Liver (tissue), 8 donors: ENCODE measurements at regions not wholly inside any gene's neighbourhood (a gene's known extent, or its start where the extent isn't known, plus 50 kb on each side); places are given as distances from the start of the nearest gene placed in this dataset.

Experiments
- DNase-seq: peaks from one replicate; pipeline ENCODE4 v3.0.0-alpha.2; 2017; ENCODE audit warnings: low spot score
- H3K27ac ChIP-seq, 2 donors: one replicate each; pipeline ENCODE4 v1.7.0; 2013; ENCODE audit warnings: inconsistent platforms in 2 of 2, low read length in 2 of 2, control low read depth in 1 of 2, low read depth in 1 of 2, mild to moderate bottlenecking in 1 of 2
- H3K27me3 ChIP-seq, 4 donors: one replicate each; pipeline versions ENCODE4 v1.6.1 to v1.7.0; 2013; ENCODE audit warnings: low read length in 3 of 4, inconsistent platforms in 1 of 4, mild to moderate bottlenecking in 1 of 4, moderate library complexity in 1 of 4; ENCODE audit not compliant: control insufficient read depth in 4 of 4, insufficient read depth in 4 of 4
- H3K36me3 ChIP-seq, 4 donors: one replicate each; pipeline versions ENCODE4 v1.6.1 to v1.7.0; 2013; ENCODE audit warnings: low read length in 3 of 4, mild to moderate bottlenecking in 3 of 4, low read depth in 1 of 4, moderate library complexity in 1 of 4; ENCODE audit not compliant: control insufficient read depth in 4 of 4, insufficient read depth in 3 of 4
- H3K4me1 ChIP-seq, 4 donors: one replicate each; pipeline versions ENCODE4 v1.6.1 to v1.7.0; 2013; ENCODE audit warnings: low read length in 3 of 4, mild to moderate bottlenecking in 3 of 4, moderate library complexity in 1 of 4; ENCODE audit not compliant: control insufficient read depth in 4 of 4, insufficient read depth in 4 of 4
- H3K4me3 ChIP-seq, 3 donors: one replicate each; pipeline versions ENCODE4 v1.6.1 to v1.7.0; 2013; ENCODE audit warnings: low read length in 3 of 3, control low read depth in 1 of 3, low read depth in 1 of 3, mild to moderate bottlenecking in 1 of 3
- H3K9ac ChIP-seq, 2 donors: one replicate each; pipeline ENCODE4 v1.7.0; 2013; ENCODE audit warnings: low read length in 2 of 2, mild to moderate bottlenecking in 2 of 2, moderate library complexity in 2 of 2, control low read depth in 1 of 2, low read depth in 1 of 2
- H3K9me3 ChIP-seq, 4 donors: one replicate each; pipeline versions ENCODE4 v1.6.1 to v1.7.0; 2013; ENCODE audit warnings: low read length in 3 of 4; ENCODE audit not compliant: control insufficient read depth in 4 of 4
- ATF3 ChIP-seq: IDR thresholded peaks from 2 replicates; pipeline ENCODE4 v1.6.1; 2016; ENCODE audit warnings: antibody characterized with exemption
- EGR1 ChIP-seq, 2 donors: IDR thresholded peaks; 2 replicates each; pipeline ENCODE4 v1.6.1; 2016 to 2018; ENCODE audit warnings: antibody characterized with exemption in 2 of 2, low read depth in 2 of 2
- FOXA1 ChIP-seq: IDR thresholded peaks from 2 replicates; pipeline ENCODE4 v1.6.1; 2016; ENCODE audit warnings: antibody characterized with exemption
- FOXA2 ChIP-seq: IDR thresholded peaks from 2 replicates; pipeline ENCODE4 v1.6.1; 2016; ENCODE audit warnings: antibody characterized with exemption
- GABPA ChIP-seq, 2 donors: IDR thresholded peaks in 1 of 2; conservative IDR thresholded peaks in 1 of 2; 2 replicates each; pipeline ENCODE4 v1.6.1; 2016; ENCODE audit warnings: antibody characterized with exemption in 2 of 2, mild to moderate bottlenecking in 1 of 2, moderate library complexity in 1 of 2
- HNF4A ChIP-seq, 2 donors: conservative IDR thresholded peaks; 2 replicates each; pipeline ENCODE4 v1.6.1; 2016; ENCODE audit warnings: antibody characterized with exemption in 2 of 2, mild to moderate bottlenecking in 2 of 2
- HNF4G ChIP-seq: IDR thresholded peaks from 2 replicates; pipeline ENCODE4 v1.6.1; 2016; ENCODE audit warnings: antibody characterized with exemption
- JUND ChIP-seq, 2 donors: IDR thresholded peaks; 2 replicates each; pipeline ENCODE4 v1.6.1; 2016; ENCODE audit warnings: antibody characterized with exemption in 2 of 2
- NR2F2 ChIP-seq: IDR thresholded peaks from 2 replicates; pipeline ENCODE4 v1.6.1; 2016; ENCODE audit warnings: antibody characterized with exemption
- RAD21 ChIP-seq, 2 donors: IDR thresholded peaks; 2 replicates each; pipeline ENCODE4 v1.6.1; 2016; ENCODE audit warnings: antibody characterized with exemption in 2 of 2, mild to moderate bottlenecking in 2 of 2
- REST ChIP-seq: IDR thresholded peaks from 2 replicates; pipeline ENCODE4 v1.6.1; 2016; ENCODE audit warnings: antibody characterized with exemption, mild to moderate bottlenecking
- RXRA ChIP-seq, 2 donors: IDR thresholded peaks; 2 replicates each; pipeline ENCODE4 v1.6.1; 2017 to 2018; ENCODE audit warnings: antibody characterized with exemption in 2 of 2, mild to moderate bottlenecking in 1 of 2
- SP1 ChIP-seq: IDR thresholded peaks from 2 replicates; pipeline ENCODE4 v1.6.1; 2018; ENCODE audit warnings: antibody characterized with exemption, mild to moderate bottlenecking
- TAF1 ChIP-seq: conservative IDR thresholded peaks from 2 replicates; pipeline ENCODE4 v1.6.1; 2016; ENCODE audit warnings: antibody characterized with exemption, mild to moderate bottlenecking
- YY1 ChIP-seq: IDR thresholded peaks from 2 replicates; pipeline ENCODE4 v1.6.1; 2016; ENCODE audit warnings: antibody characterized with exemption, mild to moderate bottlenecking
- WGBS: extraction: QIAGEN DNeasy Blood & Tissue Kit; methylation state at CpG from one replicate; pipeline ENCODE4 v1.1.7; 2013; 5-methylcytosine and 5-hydroxymethylcytosine counted together
- TF ChIP-seq, protein P1 (sequence below): IDR thresholded peaks from 2 replicates; pipeline ENCODE4 v1.6.1; 2016; ENCODE audit warnings: antibody characterized with exemption
- TF ChIP-seq, protein P2 (sequence below): IDR thresholded peaks from 2 replicates; pipeline ENCODE4 v1.6.1; 2016; ENCODE audit warnings: antibody characterized with exemption
- TF ChIP-seq, protein P3 (sequence below): fragments of 150-350 bp; IDR thresholded peaks from 2 replicates; pipeline ENCODE4 v1.5.1; 2017; ENCODE audit warnings: improper control_type of control experiment, low read depth, low read length; ENCODE audit not compliant: missing input control
- donor health status: healthy.
- donor health status: healthy.
- donor health status: healthy.
- donor health status: healthy.
- donor health status: healthy.

DNA sequence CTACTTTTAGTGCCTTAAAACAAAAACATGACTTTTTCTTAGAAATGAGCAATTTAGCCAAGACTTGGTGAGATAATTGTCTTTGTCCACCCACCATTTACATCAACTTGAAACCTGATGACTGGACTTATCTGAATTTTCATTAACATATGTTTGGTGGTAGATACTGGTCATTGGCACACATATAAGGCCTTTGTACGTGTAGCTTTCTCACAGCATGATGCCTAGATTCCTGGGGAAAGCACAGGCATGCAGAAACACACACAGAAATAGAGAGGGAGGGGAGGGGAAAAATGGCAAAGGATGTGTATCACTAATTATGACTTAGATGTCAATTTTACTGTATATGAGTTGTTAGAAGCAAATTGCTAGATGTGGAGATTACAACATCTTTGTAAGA is 488.4 kb downstream of the NXPH1 start:
- WGBS, result 52% methylated on average over 1 of the region's 1 CpG
- no peak overlapping the region for H3K4me3 ChIP-seq
- H3K27me3 ChIP-seq, result no peaks in the 10 kb centered on the region
- H3K9ac ChIP-seq, result no peak overlapping the region
- TF ChIP-seq TAF1 (no peak), FOXA1 (no peak), SP1 (no peak), RXRA (IDR thresholded peaks at IDR 0.05) (no peak), FOXA2 (no peak), HNF4G (no peak), YY1 (no peak), REST (no peak), NR2F2 (no peak), EGR1 (IDR thresholded peaks at IDR 0.05; ENCODE audit: low read depth in 2 of 2) (no peak), ATF3 (no peak), HNF4A (conservative IDR thresholded peaks at IDR 0.05) (no peak), RAD21 (IDR thresholded peaks at IDR 0.05) (no peak), JUND (IDR thresholded peaks at IDR 0.05) (no peak), GABPA (IDR thresholded peaks at IDR 0.05 in 1 of 2, conservative IDR thresholded peaks at IDR 0.05 in 1 of 2) (no peak)
- TF ChIP-seq, protein P1, sequence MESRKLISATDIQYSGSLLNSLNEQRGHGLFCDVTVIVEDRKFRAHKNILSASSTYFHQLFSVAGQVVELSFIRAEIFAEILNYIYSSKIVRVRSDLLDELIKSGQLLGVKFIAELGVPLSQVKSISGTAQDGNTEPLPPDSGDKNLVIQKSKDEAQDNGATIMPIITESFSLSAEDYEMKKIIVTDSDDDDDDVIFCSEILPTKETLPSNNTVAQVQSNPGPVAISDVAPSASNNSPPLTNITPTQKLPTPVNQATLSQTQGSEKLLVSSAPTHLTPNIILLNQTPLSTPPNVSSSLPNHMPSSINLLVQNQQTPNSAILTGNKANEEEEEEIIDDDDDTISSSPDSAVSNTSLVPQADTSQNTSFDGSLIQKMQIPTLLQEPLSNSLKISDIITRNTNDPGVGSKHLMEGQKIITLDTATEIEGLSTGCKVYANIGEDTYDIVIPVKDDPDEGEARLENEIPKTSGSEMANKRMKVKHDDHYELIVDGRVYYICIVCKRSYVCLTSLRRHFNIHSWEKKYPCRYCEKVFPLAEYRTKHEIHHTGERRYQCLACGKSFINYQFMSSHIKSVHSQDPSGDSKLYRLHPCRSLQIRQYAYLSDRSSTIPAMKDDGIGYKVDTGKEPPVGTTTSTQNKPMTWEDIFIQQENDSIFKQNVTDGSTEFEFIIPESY, result no peak
- TF ChIP-seq, protein P2, sequence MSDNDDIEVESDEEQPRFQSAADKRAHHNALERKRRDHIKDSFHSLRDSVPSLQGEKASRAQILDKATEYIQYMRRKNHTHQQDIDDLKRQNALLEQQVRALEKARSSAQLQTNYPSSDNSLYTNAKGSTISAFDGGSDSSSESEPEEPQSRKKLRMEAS, result no peak
- H3K27ac ChIP-seq, result no peak overlapping the region
- H3K36me3 ChIP-seq, result no peaks in the 10 kb centered on the region
- H3K4me1 ChIP-seq, result peaks cover 0 to 2% (median 0%) of the 10 kb centered on the region in 4 donors
- H3K9me3 ChIP-seq, result peaks cover 0 to 1% (median 0%) of the 10 kb centered on the region in 4 donors
- DNase-seq, result no peak

DNA sequence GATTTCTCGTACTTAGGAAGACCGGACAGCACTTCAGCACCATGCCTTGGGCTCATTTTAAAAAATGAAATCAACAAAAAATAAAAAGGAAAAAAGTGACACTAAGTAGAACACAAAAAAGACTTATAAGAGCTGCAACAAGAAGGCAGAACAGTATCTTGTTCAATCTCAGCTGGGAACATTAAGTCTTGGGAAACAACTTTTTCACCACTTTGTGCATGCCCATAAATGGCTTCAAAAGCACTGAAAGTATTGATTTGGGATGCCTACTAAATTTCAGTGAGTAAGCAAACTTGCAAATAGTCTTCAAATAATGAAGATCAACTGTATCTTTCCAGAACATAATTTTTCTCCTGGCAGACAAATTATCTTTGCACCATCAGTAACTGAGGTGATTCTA is 489.3 kb downstream of the NXPH1 start:
- H3K27me3 ChIP-seq, result no peaks in the 10 kb centered on the region

More for the DNA sequence above, 489.3 kb downstream of the NXPH1 start:
- Histone ChIP-seq H3K9ac (no peak overlapping the region), H3K27ac (no peak overlapping the region), H3K4me1 (peaks cover 0 to 2% (median 0%) of the 10 kb centered on the region in 4 donors), H3K4me3 (no peak overlapping the region), H3K9me3 (peaks cover 0 to 2% (median 0%) of the 10 kb centered on the region in 4 donors), H3K36me3 (no peaks in the 10 kb centered on the region)
- DNase-seq, result no peak
- 81% methylated on average over 2 of the region's 2 CpGs for WGBS
- no peak for TF ChIP-seq RXRA (IDR thresholded peaks at IDR 0.05)
- no peak for TF ChIP-seq RAD21 (IDR thresholded peaks at IDR 0.05)
- TF ChIP-seq NR2F2, result no peak
- TF ChIP-seq, protein P1, result no peak
- TF ChIP-seq, protein P3, sequence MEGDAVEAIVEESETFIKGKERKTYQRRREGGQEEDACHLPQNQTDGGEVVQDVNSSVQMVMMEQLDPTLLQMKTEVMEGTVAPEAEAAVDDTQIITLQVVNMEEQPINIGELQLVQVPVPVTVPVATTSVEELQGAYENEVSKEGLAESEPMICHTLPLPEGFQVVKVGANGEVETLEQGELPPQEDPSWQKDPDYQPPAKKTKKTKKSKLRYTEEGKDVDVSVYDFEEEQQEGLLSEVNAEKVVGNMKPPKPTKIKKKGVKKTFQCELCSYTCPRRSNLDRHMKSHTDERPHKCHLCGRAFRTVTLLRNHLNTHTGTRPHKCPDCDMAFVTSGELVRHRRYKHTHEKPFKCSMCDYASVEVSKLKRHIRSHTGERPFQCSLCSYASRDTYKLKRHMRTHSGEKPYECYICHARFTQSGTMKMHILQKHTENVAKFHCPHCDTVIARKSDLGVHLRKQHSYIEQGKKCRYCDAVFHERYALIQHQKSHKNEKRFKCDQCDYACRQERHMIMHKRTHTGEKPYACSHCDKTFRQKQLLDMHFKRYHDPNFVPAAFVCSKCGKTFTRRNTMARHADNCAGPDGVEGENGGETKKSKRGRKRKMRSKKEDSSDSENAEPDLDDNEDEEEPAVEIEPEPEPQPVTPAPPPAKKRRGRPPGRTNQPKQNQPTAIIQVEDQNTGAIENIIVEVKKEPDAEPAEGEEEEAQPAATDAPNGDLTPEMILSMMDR, result no peak
- TF ChIP-seq YY1, result no peak
- no peak for TF ChIP-seq HNF4G
- no peak for TF ChIP-seq JUND (IDR thresholded peaks at IDR 0.05)
- no peak for TF ChIP-seq EGR1 (IDR thresholded peaks at IDR 0.05; ENCODE audit: low read depth in 2 of 2)
- TF ChIP-seq FOXA1, result no peak
- no peak for TF ChIP-seq HNF4A (conservative IDR thresholded peaks at IDR 0.05)
- no peak for TF ChIP-seq ATF3
